ENCODE measurements at regions not wholly inside any gene's neighbourhood (a gene's known extent, or its start where the extent isn't known, plus 50 kb on each side); places are given as distances from the start of the nearest gene placed in this dataset.

DNA sequence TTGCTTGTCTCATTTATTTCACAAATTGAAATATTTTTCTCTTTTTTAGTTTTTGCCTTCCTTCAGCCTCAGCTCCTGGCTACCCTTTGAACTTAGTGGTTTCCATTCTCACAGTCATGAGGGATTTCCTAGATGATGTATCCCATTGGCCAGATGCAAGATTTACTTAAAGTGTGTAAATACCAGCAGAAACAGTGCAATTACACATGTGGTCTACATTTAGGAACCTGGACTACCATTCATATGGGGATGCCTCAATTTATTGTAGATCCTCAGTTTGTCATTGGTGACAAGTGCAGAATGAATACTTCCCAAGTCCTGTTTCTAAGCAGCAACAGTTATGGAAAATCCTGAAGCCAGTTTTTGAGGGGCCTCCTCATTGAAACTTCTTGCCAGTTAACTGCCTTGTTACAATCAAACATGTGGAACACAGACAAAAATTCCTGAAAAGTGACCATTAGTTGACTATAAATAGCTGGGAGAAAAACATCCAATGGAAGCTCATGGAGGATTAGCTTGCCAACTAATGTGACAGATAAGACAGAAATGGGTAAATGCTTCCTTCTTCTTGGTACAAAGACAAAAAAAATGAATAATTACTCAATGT, 113.6 kb upstream of the FER start:
- ATAC-seq (ENCODE audit: low read depth), result no peak
- Mint-ChIP-seq H3K4me3 (no peak overlapping the region), H3K4me1 (peaks cover 2% of the 10 kb centered on the region), H3K27me3 (peaks cover 2% of the 10 kb centered on the region), H3K36me3 (ENCODE audit: low read depth) (no peaks in the 10 kb centered on the region), H3K9me3 (no peaks in the 10 kb centered on the region), H3K27ac (no peak overlapping the region)
- intact Hi-C loops (cut with micrococcal nuclease), result no loop called here
- CTCF ChIA-PET, result no interaction called here
- TF ChIP-seq, protein P1, sequence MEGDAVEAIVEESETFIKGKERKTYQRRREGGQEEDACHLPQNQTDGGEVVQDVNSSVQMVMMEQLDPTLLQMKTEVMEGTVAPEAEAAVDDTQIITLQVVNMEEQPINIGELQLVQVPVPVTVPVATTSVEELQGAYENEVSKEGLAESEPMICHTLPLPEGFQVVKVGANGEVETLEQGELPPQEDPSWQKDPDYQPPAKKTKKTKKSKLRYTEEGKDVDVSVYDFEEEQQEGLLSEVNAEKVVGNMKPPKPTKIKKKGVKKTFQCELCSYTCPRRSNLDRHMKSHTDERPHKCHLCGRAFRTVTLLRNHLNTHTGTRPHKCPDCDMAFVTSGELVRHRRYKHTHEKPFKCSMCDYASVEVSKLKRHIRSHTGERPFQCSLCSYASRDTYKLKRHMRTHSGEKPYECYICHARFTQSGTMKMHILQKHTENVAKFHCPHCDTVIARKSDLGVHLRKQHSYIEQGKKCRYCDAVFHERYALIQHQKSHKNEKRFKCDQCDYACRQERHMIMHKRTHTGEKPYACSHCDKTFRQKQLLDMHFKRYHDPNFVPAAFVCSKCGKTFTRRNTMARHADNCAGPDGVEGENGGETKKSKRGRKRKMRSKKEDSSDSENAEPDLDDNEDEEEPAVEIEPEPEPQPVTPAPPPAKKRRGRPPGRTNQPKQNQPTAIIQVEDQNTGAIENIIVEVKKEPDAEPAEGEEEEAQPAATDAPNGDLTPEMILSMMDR (IDR thresholded peaks at IDR 0.05), result no peak
- POLR2A ChIA-PET, result no interaction called here
- DNase-seq, result no peak

DNA sequence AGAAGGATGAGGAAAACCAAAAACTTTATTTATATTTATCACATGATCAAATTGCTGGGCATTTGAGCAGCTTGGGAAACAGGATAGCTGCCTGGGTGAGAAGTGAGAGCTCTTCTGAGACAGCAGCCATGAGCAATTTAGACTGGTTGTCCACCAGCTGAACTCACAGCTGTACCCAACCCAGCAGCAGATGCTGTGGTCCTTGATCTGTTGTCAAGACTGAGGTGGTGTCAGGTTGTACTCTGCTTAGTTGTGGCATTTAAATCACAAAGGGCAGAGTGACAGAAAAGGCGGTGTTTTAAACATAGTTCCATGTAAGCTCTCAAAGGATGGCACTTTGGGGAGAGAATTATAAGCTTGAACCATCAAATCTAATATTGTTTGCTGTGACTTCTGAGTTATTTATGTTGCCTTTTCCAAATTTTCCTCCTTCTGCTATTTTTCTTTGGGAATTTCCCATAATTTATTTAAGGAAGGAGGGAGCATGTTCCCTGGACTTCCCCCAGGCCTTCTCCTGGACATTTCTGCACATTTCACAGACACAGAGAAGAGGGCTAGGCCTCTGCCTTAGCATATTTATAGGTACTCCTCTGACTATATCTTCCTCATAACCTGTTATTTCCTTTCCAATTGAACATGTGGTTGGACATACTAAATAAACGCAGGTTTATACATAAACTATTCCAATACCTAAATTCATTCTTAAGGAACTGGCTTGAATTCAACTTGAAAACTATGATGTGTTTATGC, 117.7 kb upstream of the FER start:
- H3K4me1 Mint-ChIP-seq, result peaks cover 2% of the 10 kb centered on the region
- H3K27ac Mint-ChIP-seq, result no peak overlapping the region
- H3K4me3 Mint-ChIP-seq, result no peak overlapping the region
- no peak for ATAC-seq (ENCODE audit: low read depth)
- TF ChIP-seq, protein P1 (IDR thresholded peaks at IDR 0.05), result no peak
- no peaks in the 10 kb centered on the region for H3K36me3 Mint-ChIP-seq (ENCODE audit: low read depth)
- POLR2A ChIA-PET, result no interaction called here
- no peaks in the 10 kb centered on the region for H3K9me3 Mint-ChIP-seq
- intact Hi-C loops (cut with micrococcal nuclease), result no loop called here
- H3K27me3 Mint-ChIP-seq, result peaks cover 3% of the 10 kb centered on the region
- DNase-seq, result no peak
- CTCF ChIA-PET, result interaction anchor here (1.0 kb wide), 1 partner anchor 13 kb away, joined by 3 read pairs; no protein-coding TSS in a partner anchor

DNA sequence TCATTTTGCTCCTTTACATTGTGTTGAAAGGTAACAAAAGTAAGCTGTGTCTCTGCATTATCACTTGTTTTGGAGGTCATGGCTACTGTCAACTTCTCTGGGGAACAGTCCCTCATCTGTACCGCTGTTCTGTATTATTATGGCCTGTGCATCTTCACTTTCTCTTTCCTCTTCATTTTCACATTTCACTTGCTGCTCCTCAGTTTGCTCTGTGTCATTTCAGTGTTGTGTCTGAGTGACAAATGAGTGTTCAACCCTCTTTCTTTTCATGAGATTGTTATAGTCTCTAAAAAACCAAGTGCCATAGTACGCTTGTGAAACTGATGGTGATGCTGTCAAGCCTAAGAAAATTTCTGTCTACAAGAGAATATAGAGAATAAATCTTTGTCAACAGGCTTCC, 122.0 kb upstream of the FER start:
- H3K4me1 Mint-ChIP-seq, result no peaks in the 10 kb centered on the region
- no peak overlapping the region for H3K4me3 Mint-ChIP-seq
- no peaks in the 10 kb centered on the region for H3K9me3 Mint-ChIP-seq
- no peak for ATAC-seq (ENCODE audit: low read depth)
- H3K27me3 Mint-ChIP-seq, result peaks cover 3% of the 10 kb centered on the region
- ChIA-PET POLR2A (no interaction called here), CTCF (no interaction called here)
- H3K27ac Mint-ChIP-seq, result no peak overlapping the region
- intact Hi-C loops (cut with micrococcal nuclease), result no loop called here
- TF ChIP-seq, protein P1 (IDR thresholded peaks at IDR 0.05), result no peak
- H3K36me3 Mint-ChIP-seq (ENCODE audit: low read depth), result no peaks in the 10 kb centered on the region
- DNase-seq, result no peak

DNA sequence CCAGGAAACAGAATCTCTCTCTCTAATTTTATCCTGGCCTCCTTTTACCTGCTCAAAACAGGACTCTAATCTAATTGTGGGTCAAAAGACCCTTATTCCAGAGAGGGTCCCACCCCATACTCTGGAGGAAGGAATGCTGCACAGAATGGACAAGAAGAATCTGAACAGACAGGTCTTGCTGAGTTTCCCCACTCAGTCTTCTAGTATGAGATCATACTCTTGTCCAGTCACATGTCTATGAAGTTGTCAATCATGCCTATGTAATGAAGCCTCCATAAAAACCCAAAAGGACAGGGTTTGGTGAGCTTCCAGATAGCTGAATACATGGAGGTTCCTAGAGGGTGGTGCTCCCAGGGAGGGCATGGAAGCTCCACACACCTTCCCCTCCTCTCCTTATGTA, 123.9 kb upstream of the FER start:
- ChIA-PET POLR2A (no interaction called here), CTCF (no interaction called here)
- H3K36me3 Mint-ChIP-seq (ENCODE audit: low read depth), result no peaks in the 10 kb centered on the region
- TF ChIP-seq, protein P1 (IDR thresholded peaks at IDR 0.05), result no peak
- peaks cover 4% of the 10 kb centered on the region for H3K27me3 Mint-ChIP-seq
- intact Hi-C loops (cut with micrococcal nuclease), result no loop called here
- H3K4me3 Mint-ChIP-seq, result no peak overlapping the region
- no peaks in the 10 kb centered on the region for H3K9me3 Mint-ChIP-seq
- H3K4me1 Mint-ChIP-seq, result no peaks in the 10 kb centered on the region
- DNase-seq (no peak), ATAC-seq (ENCODE audit: low read depth) (no peak)
- H3K27ac Mint-ChIP-seq, result no peak overlapping the region

DNA sequence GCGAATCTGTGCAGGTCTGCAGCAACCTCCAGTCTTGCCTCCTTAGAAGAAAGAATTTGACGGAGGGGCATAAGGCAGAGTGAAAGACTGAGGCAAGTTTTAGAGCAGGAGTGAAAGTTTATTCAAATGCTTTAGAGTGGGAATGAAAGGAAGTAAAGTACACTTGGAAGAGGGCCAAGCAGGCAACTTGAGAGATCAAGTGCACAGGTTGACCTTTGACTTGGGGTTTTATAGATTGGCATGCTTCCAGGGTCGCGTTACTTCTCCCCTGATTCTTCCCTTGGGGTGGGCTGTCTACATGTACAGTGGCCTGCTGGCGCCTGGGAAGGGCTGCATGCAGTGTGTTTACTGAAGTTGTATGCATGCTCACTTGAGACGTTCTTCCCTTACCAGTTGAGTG, 127.2 kb upstream of the FER start:
- ChIA-PET POLR2A (no interaction called here), CTCF (no interaction called here)
- intact Hi-C loops (cut with micrococcal nuclease), result no loop called here
- Mint-ChIP-seq H3K27ac (no peak overlapping the region), H3K4me3 (no peak overlapping the region), H3K4me1 (no peaks in the 10 kb centered on the region), H3K36me3 (ENCODE audit: low read depth) (no peaks in the 10 kb centered on the region), H3K27me3 (peaks cover 6% of the 10 kb centered on the region), H3K9me3 (no peaks in the 10 kb centered on the region)
- TF ChIP-seq, protein P1 (IDR thresholded peaks at IDR 0.05), result no peak
- ATAC-seq (ENCODE audit: low read depth) (no peak), DNase-seq (no peak)

Measured in activated B cell treated with CpG ODN at 0.5 μM for 24 hours (primary cell).